Kidney (tissue), 13 donors: ENCODE measurements at regions not wholly inside any gene's neighbourhood (a gene's known extent, or its start where the extent isn't known, plus 50 kb on each side); places are given as distances from the start of the nearest gene placed in this dataset.
"Not testable (repeated sequence)": the region's sequence is repeated elsewhere in the genome, so short reads cannot be mapped to it uniquely, and the experiment has no call there.

Experiments used
- DNase-seq, 5 donors: peaks; one replicate each; pipeline ENCODE4 v3.0.0-alpha.2; 2013 to 2020
- FAIRE-seq: peaks from 2 replicates; lab custom pipeline; 2012; peaks lifted over from hg19 to GRCh38; lab: Jason Lieb, UNC
- H3K27ac ChIP-seq, 2 donors: one replicate each; pipeline ENCODE4 v1.7.0; 2013; ENCODE audit warnings: low read depth in 2 of 2, low read length in 2 of 2, inconsistent platforms in 1 of 2
- H3K27me3 ChIP-seq: one replicate; pipeline ENCODE4 v1.7.1; 2013; ENCODE audit warnings: low read length, inconsistent platforms; ENCODE audit not compliant: control insufficient read depth, insufficient read depth
- H3K36me3 ChIP-seq, 3 donors: one replicate each; pipeline versions ENCODE4 v1.7.0 to v1.7.1; 2013; ENCODE audit warnings: low read length in 3 of 3, control low read depth in 1 of 3, inconsistent platforms in 1 of 3; ENCODE audit not compliant: insufficient read depth in 3 of 3, control insufficient read depth in 2 of 3
- H3K4me1 ChIP-seq, 3 donors: one replicate each; pipeline versions ENCODE4 v1.7.0 to v1.7.1; 2013; ENCODE audit warnings: low read length in 3 of 3, inconsistent platforms in 1 of 3, low read depth in 1 of 3; ENCODE audit not compliant: control insufficient read depth in 2 of 3, insufficient read depth in 2 of 3
- H3K4me3 ChIP-seq, 3 donors: one replicate each; pipeline versions ENCODE4 v1.7.0 to v1.8.1; 2013; ENCODE audit warnings: low read length in 3 of 3, control low read depth in 1 of 3, inconsistent platforms in 1 of 3
- H3K9ac ChIP-seq, 3 donors: one replicate each; pipeline versions ENCODE4 v1.7.0 to v1.7.1; 2013; ENCODE audit warnings: low read length in 3 of 3, control low read depth in 1 of 3, inconsistent platforms in 1 of 3
- H3K9me3 ChIP-seq, 3 donors: one replicate each; pipeline versions ENCODE4 v1.7.0 to v1.7.1; 2013; ENCODE audit warnings: low read length in 3 of 3, control low read depth in 1 of 3, inconsistent platforms in 1 of 3; ENCODE audit not compliant: control insufficient read depth in 2 of 3, insufficient read depth in 1 of 3
- CTCF ChIP-seq: IDR thresholded peaks from 3 replicates; pipeline ENCODE4 v1.5.1; 2012; ENCODE audit warnings: mild to moderate bottlenecking, moderate library complexity, borderline replicate concordance; ENCODE audit not compliant: insufficient read depth; ENCODE audit errors: extremely low read depth
- intact Hi-C: fragments of 100-400 bp; cut with DNase I; formaldehyde crosslinking; loops from one replicate; pipeline ENCODE4 v1.11.1; 2022
- donor health status: control.
- donor health status: control.
- donor health status: control.
- donor health status: control.
- donor health status: control.
- donor health status: DM: yes; HTN: yes; CAD: no.
- donor health status: Normal renal cell carcinoma (clear cell type).

- FAIRE-seq = no peak
- Histone ChIP-seq H3K36me3 (no peaks in the 10 kb centered on the region), H3K4me3 (no peak overlapping the region), H3K4me1 (no peaks in the 10 kb centered on the region), H3K9me3 (no peaks in the 10 kb centered on the region), H3K27ac (no peak overlapping the region), H3K9ac (no peak overlapping the region), H3K27me3 (no peaks in the 10 kb centered on the region)
- intact Hi-C loops = no loop called here
- no peak for TF ChIP-seq CTCF
- DNase-seq = no peak
Observed at GRCh38 chr7:52340067-52340466, 695.4 kb upstream of the POM121L12 start.

- H3K9ac ChIP-seq, H3K27me3 ChIP-seq, H3K27ac ChIP-seq, H3K9me3 ChIP-seq, DNase-seq, H3K36me3 ChIP-seq, H3K4me3 ChIP-seq, FAIRE-seq, intact Hi-C loops, H3K4me1 ChIP-seq: not testable (repeated sequence)
Observed at GRCh38 chr7:52328328-52328727, 707.1 kb upstream of the POM121L12 start.

- Histone ChIP-seq H3K27ac (no peak overlapping the region), H3K9me3 (no peaks in the 10 kb centered on the region), H3K4me3 (no peak overlapping the region), H3K4me1 (no peaks in the 10 kb centered on the region), H3K27me3 (no peaks in the 10 kb centered on the region), H3K9ac (no peak overlapping the region), H3K36me3 (no peaks in the 10 kb centered on the region)
- DNase-seq (no peak), FAIRE-seq (no peak)
- no peak for TF ChIP-seq CTCF
- intact Hi-C loops = no loop called here
Observed at GRCh38 chr7:52325237-52325636, 710.2 kb upstream of the POM121L12 start.

- no peak for TF ChIP-seq CTCF
- H3K27me3 ChIP-seq = no peaks in the 10 kb centered on the region
- FAIRE-seq (no peak), DNase-seq (no peak)
- no peak overlapping the region for H3K4me3 ChIP-seq
- intact Hi-C loops = no loop called here
- no peak overlapping the region for H3K9ac ChIP-seq
- H3K4me1 ChIP-seq = no peaks in the 10 kb centered on the region
- no peak overlapping the region for H3K27ac ChIP-seq
- H3K9me3 ChIP-seq = no peaks in the 10 kb centered on the region
- H3K36me3 ChIP-seq = no peaks in the 10 kb centered on the region
Observed at GRCh38 chr7:52323202-52323746, 712.2 kb upstream of the POM121L12 start.
